22Rv1 (cell line): ENCODE measurements at regions not wholly inside any gene's neighbourhood (a gene's known extent, or its start where the extent isn't known, plus 50 kb on each side); places are given as distances from the start of the nearest gene placed in this dataset.
"Not testable (repeated sequence)": the region's sequence is repeated elsewhere in the genome, so short reads cannot be mapped to it uniquely, and the experiment has no call there.

Experiments used
- H3K27ac ChIP-seq: fragments of 450-650 bp; 2 replicates; pipeline ENCODE4 v1.5.1; 2017
- CTCF ChIP-seq: fragments of 450-650 bp; IDR thresholded peaks from 2 replicates; pipeline ENCODE4 v1.5.1; 2017; ENCODE audit warnings: mild to moderate bottlenecking
- ZFX ChIP-seq: fragments of 450-650 bp; IDR thresholded peaks from 2 replicates; pipeline ENCODE4 v1.6.1; 2017; ENCODE audit warnings: antibody characterized with exemption, borderline replicate concordance

GRCh38 chr12:131575371-131575770, 135.5 kb upstream of the SFSWAP start:
- TF ChIP-seq CTCF: no peak
- no peak for TF ChIP-seq ZFX

GRCh38 chr12:131576734-131577133, 134.2 kb upstream of the SFSWAP start:
- H3K27ac ChIP-seq: not testable (repeated sequence)

More at GRCh38 chr12:131575371-131575770, 135.5 kb upstream of the SFSWAP start:
- H3K27ac ChIP-seq: no peak overlapping the region

- no peak overlapping the region for H3K27ac ChIP-seq
- TF ChIP-seq CTCF (no peak), ZFX (no peak)
Measured at GRCh38 chr12:131577766-131578165, 133.1 kb upstream of the SFSWAP start.

- TF ChIP-seq CTCF: no peak
- no peak for TF ChIP-seq ZFX
Measured at GRCh38 chr12:131578828-131579470, 131.9 kb upstream of the SFSWAP start.

GRCh38 chr12:131583090-131583712, 127.7 kb upstream of the SFSWAP start:
- TF ChIP-seq CTCF: no peak
- no peak for TF ChIP-seq ZFX
- H3K27ac ChIP-seq: no peak overlapping the region

More at GRCh38 chr12:131578828-131579470, 131.9 kb upstream of the SFSWAP start:
- no peak overlapping the region for H3K27ac ChIP-seq

- H3K27ac ChIP-seq: no peak overlapping the region
- no peak for TF ChIP-seq ZFX
Measured at GRCh38 chr12:131586269-131586668, 124.6 kb upstream of the SFSWAP start.

- TF ChIP-seq CTCF (no peak), ZFX (no peak)
- no peak overlapping the region for H3K27ac ChIP-seq
Measured at GRCh38 chr12:131586761-131587160, 124.1 kb upstream of the SFSWAP start.

GRCh38 chr12:131587565-131587964, 123.3 kb upstream of the SFSWAP start:
- no peak overlapping the region for H3K27ac ChIP-seq
- TF ChIP-seq CTCF (no peak), ZFX (no peak)
